Fibroblast of lung (primary cell): ENCODE measurements at regions not wholly inside any gene's neighbourhood (a gene's known extent, or its start where the extent isn't known, plus 50 kb on each side); places are given as distances from the start of the nearest gene placed in this dataset.

Experiments used
- CTCF ChIP-seq, 2 donors: IDR thresholded peaks in 1 of 2; conservative IDR thresholded peaks in 1 of 2; 1 replicate in 1 of 2; 2 replicates in 1 of 2; pipeline ENCODE4 v1.5.1; 2011 to 2012; ENCODE audit warnings: low read length in 2 of 2, control low read depth in 1 of 2, inconsistent platforms in 1 of 2, low read depth in 1 of 2, mild to moderate bottlenecking in 1 of 2
- EZH2 ChIP-seq: IDR thresholded peaks from 2 replicates; pipeline ENCODE4 v1.5.1; 2012; ENCODE audit warnings: low read length, control low read depth, mild to moderate bottlenecking; ENCODE audit errors: missing control alignments

GRCh38 chr4:85228264-85228663 lies 246.7 kb upstream of the ARHGAP24 start:
- TF ChIP-seq CTCF (conservative IDR thresholded peaks at IDR 0.05 in 1 of 2, IDR thresholded peaks at IDR 0.05 in 1 of 2; ENCODE audit: low read depth in 1 of 2, low read length in 2 of 2) (no peak), EZH2 (no peak)
